ENCODE measurements at regions not wholly inside any gene's neighbourhood (a gene's known extent, or its start where the extent isn't known, plus 50 kb on each side); places are given as distances from the start of the nearest gene placed in this dataset.

- H4K20me1 ChIP-seq (ENCODE audit: insufficient read depth, low read length) = no peaks in the 10 kb centered on the region
- no peak overlapping the region for H2AFZ ChIP-seq (ENCODE audit: low read length)
- intact Hi-C loops (cut with micrococcal nuclease; ENCODE audit: unreplicated experiment) = no loop called here
- no peaks in the 10 kb centered on the region for H3K36me3 ChIP-seq (replicated peaks in 1 of 2; ENCODE audit: control insufficient read depth in 1 of 2, insufficient read depth in 2 of 2, low read length in 2 of 2)
- H3K27me3 ChIP-seq (ENCODE audit: control insufficient read depth in 1 of 2, insufficient read depth in 2 of 2, low read length in 2 of 2) = no peaks in the 10 kb centered on the region
- ATAC-seq (no peak), DNase-seq (ENCODE audit: low spot score) (no peak), FAIRE-seq (no peak)
- BruUV-seq (replicated peaks) = no TSS peak
- no peak overlapping the region for H3K4me3 ChIP-seq (replicated peaks in 1 of 3; ENCODE audit: insufficient read depth in 1 of 3, low read depth in 2 of 3, low read length in 3 of 3)
- H3K9ac ChIP-seq (ENCODE audit: insufficient read depth, low read depth, low read length) = no peak overlapping the region
- H3K27ac ChIP-seq (ENCODE audit: extremely low read length, insufficient read depth, low read length) = no peak overlapping the region
- POLR2A ChIA-PET = no interaction called here
- CTCF ChIA-PET (ENCODE audit: low intra/inter-chr PET ratio, low total read pairs) = no interaction called here
- 19% methylated on average over 2 of the region's 2 CpGs for WGBS (ENCODE audit: low lambda C conversion rate)
- TF ChIP-seq HNRNPL (IDR thresholded peaks at IDR 0.05; ENCODE audit: low read depth, low read length) (no peak), THYN1 (CRISPR knock-in tag; IDR thresholded peaks at IDR 0.05; ENCODE audit: borderline replicate concordance, low read depth) (no peak), ZKSCAN8 (CRISPR knock-in tag; IDR thresholded peaks at IDR 0.05; ENCODE audit: borderline replicate concordance) (no peak), FOXA3 (CRISPR knock-in tag; IDR thresholded peaks at IDR 0.05) (no peak), ASH2L (IDR thresholded peaks at IDR 0.05; ENCODE audit: insufficient read length, low read depth, low read length) (no peak), ZNF121 (CRISPR knock-in tag; IDR thresholded peaks at IDR 0.05) (no peak), EEA1 (CRISPR knock-in tag; IDR thresholded peaks at IDR 0.05; ENCODE audit: borderline replicate concordance) (no peak), GLMP (CRISPR knock-in tag; IDR thresholded peaks at IDR 0.05; ENCODE audit: borderline replicate concordance) (no peak), ZNF431 (CRISPR knock-in tag; IDR thresholded peaks at IDR 0.05; ENCODE audit: borderline replicate concordance, low read depth) (no peak), HNRNPH1 (optimal IDR thresholded peaks at IDR 0.05; ENCODE audit: low read depth, low read length) (no peak), ETV5 (CRISPR knock-in tag; IDR thresholded peaks at IDR 0.05; ENCODE audit: borderline replicate concordance) (no peak), ZNF512 (CRISPR knock-in tag; IDR thresholded peaks at IDR 0.05) (no peak), BCLAF1 (IDR thresholded peaks at IDR 0.05) (no peak)
- TF ChIP-seq, protein P1, sequence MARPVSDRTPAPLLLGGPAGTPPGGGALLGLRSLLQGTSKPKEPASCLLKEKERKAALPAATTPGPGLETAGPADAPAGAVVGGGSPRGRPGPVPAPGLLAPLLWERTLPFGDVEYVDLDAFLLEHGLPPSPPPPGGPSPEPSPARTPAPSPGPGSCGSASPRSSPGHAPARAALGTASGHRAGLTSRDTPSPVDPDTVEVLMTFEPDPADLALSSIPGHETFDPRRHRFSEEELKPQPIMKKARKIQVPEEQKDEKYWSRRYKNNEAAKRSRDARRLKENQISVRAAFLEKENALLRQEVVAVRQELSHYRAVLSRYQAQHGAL (CRISPR knock-in tag; IDR thresholded peaks at IDR 0.05; ENCODE audit: not compliant biosample characterization) = no peak
- H3K9me3 ChIP-seq (ENCODE audit: low read length) = peaks cover 42% of the 10 kb centered on the region
- no peaks in the 10 kb centered on the region for H3K79me2 ChIP-seq (ENCODE audit: insufficient read depth, low read length)
- H3K4me2 ChIP-seq (ENCODE audit: low read depth, low read length) = no peak overlapping the region
- H3K4me1 ChIP-seq (ENCODE audit: insufficient read depth, low read length) = no peaks in the 10 kb centered on the region
- in situ Hi-C loops (cut with HindIII; ENCODE audit: extremely low pct_ligation_motif_present, low pct_unique_long_range_greater_than_20kb) = no loop called here
These were observed 536.6 kb upstream of the NR5A2 start for GRCh38 chr1:199490769-199491527.
